ENCODE measurements at regions not wholly inside any gene's neighbourhood (a gene's known extent, or its start where the extent isn't known, plus 50 kb on each side); places are given as distances from the start of the nearest gene placed in this dataset.

DNA sequence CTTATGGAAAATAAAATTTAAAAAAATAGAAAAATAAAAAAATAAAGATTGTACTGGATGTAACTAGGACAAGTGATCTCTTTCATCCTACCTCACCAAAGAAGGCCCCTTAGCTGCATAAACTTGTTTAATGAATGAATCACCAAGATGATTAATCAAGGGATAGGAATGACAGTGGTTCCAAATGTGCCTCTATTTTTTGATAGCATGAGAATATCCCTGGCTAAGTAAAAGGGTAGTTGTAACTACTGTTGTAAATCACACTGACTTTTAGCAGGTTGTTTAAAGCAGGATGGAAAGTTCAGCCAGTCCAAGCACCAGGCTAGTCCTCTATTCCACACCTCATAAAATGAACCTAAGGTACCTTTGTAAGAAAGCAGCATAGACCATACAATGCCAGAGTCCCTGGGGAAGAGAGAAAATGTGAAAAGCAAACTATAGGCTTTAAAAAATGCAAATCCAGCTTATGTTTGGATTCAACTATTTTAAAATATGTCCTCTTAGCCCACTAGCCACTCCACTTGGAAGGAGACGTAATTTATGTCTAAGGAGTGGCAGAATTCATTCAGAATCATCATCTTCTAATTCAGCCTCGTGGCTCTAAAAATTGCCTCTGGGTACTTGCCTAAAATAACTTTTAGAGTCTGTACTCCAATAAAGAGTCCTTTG lies 126.8 kb downstream of the SKIDA1 start:
- TF ChIP-seq POLR2AphosphoS5 (IDR thresholded peaks at IDR 0.05), result peak in 1 of 3 donors; percentile 9
- TF ChIP-seq, protein P1, sequence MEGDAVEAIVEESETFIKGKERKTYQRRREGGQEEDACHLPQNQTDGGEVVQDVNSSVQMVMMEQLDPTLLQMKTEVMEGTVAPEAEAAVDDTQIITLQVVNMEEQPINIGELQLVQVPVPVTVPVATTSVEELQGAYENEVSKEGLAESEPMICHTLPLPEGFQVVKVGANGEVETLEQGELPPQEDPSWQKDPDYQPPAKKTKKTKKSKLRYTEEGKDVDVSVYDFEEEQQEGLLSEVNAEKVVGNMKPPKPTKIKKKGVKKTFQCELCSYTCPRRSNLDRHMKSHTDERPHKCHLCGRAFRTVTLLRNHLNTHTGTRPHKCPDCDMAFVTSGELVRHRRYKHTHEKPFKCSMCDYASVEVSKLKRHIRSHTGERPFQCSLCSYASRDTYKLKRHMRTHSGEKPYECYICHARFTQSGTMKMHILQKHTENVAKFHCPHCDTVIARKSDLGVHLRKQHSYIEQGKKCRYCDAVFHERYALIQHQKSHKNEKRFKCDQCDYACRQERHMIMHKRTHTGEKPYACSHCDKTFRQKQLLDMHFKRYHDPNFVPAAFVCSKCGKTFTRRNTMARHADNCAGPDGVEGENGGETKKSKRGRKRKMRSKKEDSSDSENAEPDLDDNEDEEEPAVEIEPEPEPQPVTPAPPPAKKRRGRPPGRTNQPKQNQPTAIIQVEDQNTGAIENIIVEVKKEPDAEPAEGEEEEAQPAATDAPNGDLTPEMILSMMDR (IDR thresholded peaks at IDR 0.05), result no peak
